CD4-positive, alpha-beta T cell (primary cell): ENCODE measurements at regions not wholly inside any gene's neighbourhood (a gene's known extent, or its start where the extent isn't known, plus 50 kb on each side); places are given as distances from the start of the nearest gene placed in this dataset.

Source experiments
- ATAC-seq: fragments of 200-7000 bp; cut with Tn5 transposase; one replicate; pipeline ENCODE4 v1.10.0; 2022; ENCODE audit warnings: mild to moderate bottlenecking; ENCODE audit not compliant: poor library complexity
- CTCF ChIA-PET: fragments of 350-600 bp; sonication (Branson Sonifier 250); formaldehyde crosslinking; loops from one replicate; lab custom pipeline; 2021; ENCODE audit warnings: antibody characterized with exemption, inconsistent platforms; lab: Charles Lee
- POLR2A ChIA-PET: fragments of 350-600 bp; sonication (Branson Sonifier 250); formaldehyde crosslinking; loops from one replicate; lab custom pipeline; 2021; ENCODE audit warnings: antibody characterized with exemption, inconsistent platforms; lab: Charles Lee
- DNase-seq, 14 experiments: peaks; one replicate each; pipeline ENCODE4 v3.0.0-alpha.2; 2013 to 2020; ENCODE audit warnings: mixed read lengths in 2 of 14
- H3K27ac ChIP-seq, 2 donors: one replicate each; pipeline versions ENCODE4 v1.5.1 to v1.7.0; 2013; ENCODE audit warnings: low read length in 2 of 2, low read depth in 1 of 2, mild to moderate bottlenecking in 1 of 2
- H3K27me3 ChIP-seq, 2 experiments: 1 replicate in 1 of 2; 2 replicates in 1 of 2; pipeline versions ENCODE4 v1.6.1 to v1.7.0; 2013; ENCODE audit warnings: low read length in 2 of 2, control low read depth in 1 of 2, mild to moderate bottlenecking in 1 of 2, moderate library complexity in 1 of 2; ENCODE audit not compliant: insufficient read depth in 2 of 2, control insufficient read depth in 1 of 2
- H3K36me3 ChIP-seq: one replicate; pipeline ENCODE4 v1.6.1; 2013; ENCODE audit warnings: low read length, control low read depth; ENCODE audit not compliant: insufficient read depth
- H3K4me1 ChIP-seq: one replicate; pipeline ENCODE4 v1.6.1; 2013; ENCODE audit warnings: low read length, control low read depth; ENCODE audit not compliant: insufficient read depth
- H3K4me3 ChIP-seq: one replicate; pipeline ENCODE4 v1.5.1; 2013; ENCODE audit warnings: mild to moderate bottlenecking, low read length, moderate library complexity
- H3K9me3 ChIP-seq, 2 experiments: 1 replicate in 1 of 2; 2 replicates in 1 of 2; pipeline versions ENCODE4 v1.6.1 to v1.7.0; 2013; ENCODE audit warnings: low read length in 2 of 2, mild to moderate bottlenecking in 2 of 2, control low read depth in 1 of 2, moderate library complexity in 1 of 2; ENCODE audit not compliant: control insufficient read depth in 1 of 2, insufficient read depth in 1 of 2
- H3K27ac Mint-ChIP-seq: one replicate; pipeline ENCODE4 v1.8.0; 2020; ENCODE audit warnings: mixed read lengths
- H3K27me3 Mint-ChIP-seq: one replicate; pipeline ENCODE4 v1.8.0; 2021; ENCODE audit warnings: mixed read lengths
- H3K36me3 Mint-ChIP-seq: one replicate; pipeline ENCODE4 v1.8.0; 2021; ENCODE audit warnings: low read depth, mixed read lengths
- H3K4me1 Mint-ChIP-seq: one replicate; pipeline ENCODE4 v1.8.0; 2021; ENCODE audit warnings: low read depth, mixed read lengths
- H3K4me3 Mint-ChIP-seq: one replicate; pipeline ENCODE4 v1.8.0; 2020; ENCODE audit warnings: mild to moderate bottlenecking, mixed read lengths
- H3K9me3 Mint-ChIP-seq: one replicate; pipeline ENCODE4 v1.8.0; 2020; ENCODE audit warnings: mixed read lengths
- intact Hi-C, 2 experiments: fragments of 100-400 bp; cut with DNase I in 1 of 2; cut with micrococcal nuclease in 1 of 2; formaldehyde crosslinking; loops; one replicate each; pipeline versions ENCODE4 v1.15.1 to v1.9.0; 2023 to 2025; cut with DNase I, micrococcal nuclease
- TF ChIP-seq, protein P1 (sequence below): fragments of 200-600 bp; IDR thresholded peaks from one replicate; pipeline ENCODE4 v1.8.0; 2022; ENCODE audit warnings: antibody characterized with exemption, mild to moderate bottlenecking

DNA sequence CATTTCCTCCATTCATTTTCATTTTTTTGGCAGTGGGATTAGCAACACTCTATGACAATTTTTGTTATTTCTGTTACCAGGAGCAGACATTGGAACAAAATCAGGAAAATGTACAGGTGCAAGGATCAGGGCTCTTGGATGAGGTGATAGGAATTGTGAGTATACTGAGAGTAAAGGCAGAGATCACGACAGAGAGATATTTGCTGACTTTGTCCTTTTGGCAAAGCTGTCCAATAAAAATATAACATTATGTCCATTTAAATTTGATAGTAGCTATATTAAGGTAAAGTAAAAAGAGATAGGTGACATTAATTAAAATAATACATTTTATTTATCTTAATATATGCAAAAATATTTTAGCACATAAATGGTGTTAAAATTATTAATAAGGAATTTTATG is 373.1 kb upstream of the GNPDA2 start:
- Histone ChIP-seq H3K4me3 (no peak overlapping the region), H3K36me3 (no peaks in the 10 kb centered on the region), H3K4me1 (no peaks in the 10 kb centered on the region), H3K27me3 (no peaks in the 10 kb centered on the region), H3K27ac (no peak overlapping the region), H3K9me3 (peaks cover 0 to 9% of the 10 kb centered on the region in 2 experiments)
- Mint-ChIP-seq H3K4me3 (no peak overlapping the region), H3K27ac (no peak overlapping the region), H3K4me1 (no peaks in the 10 kb centered on the region), H3K36me3 (no peaks in the 10 kb centered on the region), H3K9me3 (peaks cover 12% of the 10 kb centered on the region), H3K27me3 (no peaks in the 10 kb centered on the region)
- TF ChIP-seq, protein P1, sequence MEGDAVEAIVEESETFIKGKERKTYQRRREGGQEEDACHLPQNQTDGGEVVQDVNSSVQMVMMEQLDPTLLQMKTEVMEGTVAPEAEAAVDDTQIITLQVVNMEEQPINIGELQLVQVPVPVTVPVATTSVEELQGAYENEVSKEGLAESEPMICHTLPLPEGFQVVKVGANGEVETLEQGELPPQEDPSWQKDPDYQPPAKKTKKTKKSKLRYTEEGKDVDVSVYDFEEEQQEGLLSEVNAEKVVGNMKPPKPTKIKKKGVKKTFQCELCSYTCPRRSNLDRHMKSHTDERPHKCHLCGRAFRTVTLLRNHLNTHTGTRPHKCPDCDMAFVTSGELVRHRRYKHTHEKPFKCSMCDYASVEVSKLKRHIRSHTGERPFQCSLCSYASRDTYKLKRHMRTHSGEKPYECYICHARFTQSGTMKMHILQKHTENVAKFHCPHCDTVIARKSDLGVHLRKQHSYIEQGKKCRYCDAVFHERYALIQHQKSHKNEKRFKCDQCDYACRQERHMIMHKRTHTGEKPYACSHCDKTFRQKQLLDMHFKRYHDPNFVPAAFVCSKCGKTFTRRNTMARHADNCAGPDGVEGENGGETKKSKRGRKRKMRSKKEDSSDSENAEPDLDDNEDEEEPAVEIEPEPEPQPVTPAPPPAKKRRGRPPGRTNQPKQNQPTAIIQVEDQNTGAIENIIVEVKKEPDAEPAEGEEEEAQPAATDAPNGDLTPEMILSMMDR: no peak
- no peak for DNase-seq
- POLR2A ChIA-PET: no interaction called here
- no peak for ATAC-seq
- intact Hi-C loops: no loop called here
- CTCF ChIA-PET: no interaction called here

DNA sequence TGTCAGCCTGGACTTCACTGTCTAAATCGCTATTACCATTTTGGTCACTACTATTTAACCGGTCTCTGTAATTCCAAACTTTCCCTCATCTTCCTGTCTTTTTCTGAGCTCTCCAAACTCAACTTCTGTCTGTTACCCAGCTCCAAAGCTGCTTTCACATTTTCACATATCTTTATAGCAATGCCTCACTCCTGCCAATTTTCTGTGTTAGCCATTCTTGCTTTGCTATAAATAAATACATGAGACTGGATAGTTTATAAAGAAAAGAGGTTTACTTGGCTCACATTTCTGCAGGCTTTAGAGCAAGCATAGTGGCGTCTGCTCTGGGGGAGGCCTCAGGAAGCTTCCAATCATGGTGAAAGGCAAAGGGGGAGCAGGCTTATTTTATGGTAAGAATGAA is 368.3 kb upstream of the GNPDA2 start:
- H3K27ac ChIP-seq: no peak overlapping the region
- Mint-ChIP-seq H3K4me3 (no peak overlapping the region), H3K27ac (no peak overlapping the region), H3K36me3 (no peaks in the 10 kb centered on the region), H3K4me1 (no peaks in the 10 kb centered on the region), H3K9me3 (peaks cover 19% of the 10 kb centered on the region), H3K27me3 (no peaks in the 10 kb centered on the region)
- H3K27me3 ChIP-seq: no peaks in the 10 kb centered on the region
- intact Hi-C loops: no loop called here
- CTCF ChIA-PET: no interaction called here
- H3K4me1 ChIP-seq: no peaks in the 10 kb centered on the region
- no peak overlapping the region for H3K4me3 ChIP-seq
- POLR2A ChIA-PET: no interaction called here
- DNase-seq: no peak
- TF ChIP-seq, protein P1: no peak
- H3K36me3 ChIP-seq: no peaks in the 10 kb centered on the region
- ATAC-seq: no peak
- H3K9me3 ChIP-seq: peaks cover 0 to 5% of the 10 kb centered on the region in 2 experiments

DNA sequence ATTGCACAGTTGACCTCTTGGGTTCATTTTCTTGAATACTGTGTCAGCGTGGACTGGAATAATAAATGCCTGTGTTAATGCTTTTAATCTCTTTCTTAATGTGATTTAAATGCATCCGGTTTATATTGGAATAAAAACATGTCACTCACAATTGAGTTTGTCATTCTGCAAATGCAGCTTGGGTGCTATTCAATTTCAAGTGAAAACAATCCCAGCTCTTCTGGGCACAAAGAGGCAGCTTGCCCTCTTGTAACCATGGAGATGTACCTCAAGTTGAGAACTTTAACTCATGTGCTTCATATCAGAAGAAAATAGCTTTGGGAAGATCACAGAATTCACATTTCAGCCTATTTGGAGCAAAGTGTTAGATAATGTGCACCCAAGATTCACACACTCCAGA is 355.7 kb upstream of the GNPDA2 start:
- Histone ChIP-seq H3K36me3 (no peaks in the 10 kb centered on the region), H3K27ac (no peak overlapping the region), H3K4me1 (no peaks in the 10 kb centered on the region), H3K9me3 (peaks cover 0 to 6% of the 10 kb centered on the region in 2 experiments), H3K4me3 (no peak overlapping the region), H3K27me3 (no peaks in the 10 kb centered on the region)
- Mint-ChIP-seq H3K9me3 (peaks cover 26% of the 10 kb centered on the region), H3K27me3 (no peaks in the 10 kb centered on the region), H3K36me3 (no peaks in the 10 kb centered on the region), H3K27ac (no peak overlapping the region), H3K4me1 (no peaks in the 10 kb centered on the region), H3K4me3 (no peak overlapping the region)
- TF ChIP-seq, protein P1: no peak
- ATAC-seq (no peak), DNase-seq (no peak)
- intact Hi-C loops: no loop called here
- POLR2A ChIA-PET: no interaction called here
- CTCF ChIA-PET: no interaction called here
